ENCODE measurements at regions not wholly inside any gene's neighbourhood (a gene's known extent, or its start where the extent isn't known, plus 50 kb on each side); places are given as distances from the start of the nearest gene placed in this dataset.
"Not testable (repeated sequence)": the region's sequence is repeated elsewhere in the genome, so short reads cannot be mapped to it uniquely, and the experiment has no call there.

GRCh38 chr1:56105397-56105796 is 474.0 kb downstream of the PLPP3 start:
- TF ChIP-seq TAF1 (IDR thresholded peaks at IDR 0.05; ENCODE audit: borderline replicate concordance, low read depth, low read length), result no peak
- TF ChIP-seq POLR2A (IDR thresholded peaks at IDR 0.05; ENCODE audit: low read depth, low read length), result no peak
- TF ChIP-seq POLR2AphosphoS5 (IDR thresholded peaks at IDR 0.05; ENCODE audit: low read depth, low read length), result no peak
- DNase-seq (ENCODE audit: insufficient read length) (no peak), FAIRE-seq (no peak)

GRCh38 chr1:56099766-56100265 is 479.5 kb downstream of the PLPP3 start:
- TF ChIP-seq POLR2AphosphoS5 (IDR thresholded peaks at IDR 0.05; ENCODE audit: low read depth, low read length), result no peak
- TF ChIP-seq TAF1 (IDR thresholded peaks at IDR 0.05; ENCODE audit: borderline replicate concordance, low read depth, low read length), result no peak
- TF ChIP-seq POLR2A (IDR thresholded peaks at IDR 0.05; ENCODE audit: low read depth, low read length), result no peak
- no peak for DNase-seq (ENCODE audit: insufficient read length)
- FAIRE-seq, result no peak

GRCh38 chr1:56098946-56099345 is 480.4 kb downstream of the PLPP3 start:
- no peak for TF ChIP-seq POLR2A (IDR thresholded peaks at IDR 0.05; ENCODE audit: low read depth, low read length)
- no peak for TF ChIP-seq POLR2AphosphoS5 (IDR thresholded peaks at IDR 0.05; ENCODE audit: low read depth, low read length)
- TF ChIP-seq TAF1 (IDR thresholded peaks at IDR 0.05; ENCODE audit: borderline replicate concordance, low read depth, low read length), result no peak
- DNase-seq (ENCODE audit: insufficient read length) (no peak), FAIRE-seq (no peak)

- no peak for TF ChIP-seq POLR2AphosphoS5 (IDR thresholded peaks at IDR 0.05; ENCODE audit: low read depth, low read length)
- no peak for TF ChIP-seq POLR2A (IDR thresholded peaks at IDR 0.05; ENCODE audit: low read depth, low read length)
- TF ChIP-seq TAF1 (IDR thresholded peaks at IDR 0.05; ENCODE audit: borderline replicate concordance, low read depth, low read length), result no peak
- FAIRE-seq (no peak), DNase-seq (ENCODE audit: insufficient read length) (no peak)
These were observed 481.6 kb downstream of the PLPP3 start for GRCh38 chr1:56097713-56098112.

GRCh38 chr1:56095696-56096665 is 483.4 kb downstream of the PLPP3 start:
- TF ChIP-seq POLR2A (IDR thresholded peaks at IDR 0.05; ENCODE audit: low read depth, low read length), result no peak
- TF ChIP-seq TAF1 (IDR thresholded peaks at IDR 0.05; ENCODE audit: borderline replicate concordance, low read depth, low read length), result no peak
- no peak for TF ChIP-seq POLR2AphosphoS5 (IDR thresholded peaks at IDR 0.05; ENCODE audit: low read depth, low read length)
- DNase-seq (ENCODE audit: insufficient read length) (no peak), FAIRE-seq (no peak)

- no peak for DNase-seq (ENCODE audit: insufficient read length)
- FAIRE-seq, result no peak
- TF ChIP-seq TAF1 (IDR thresholded peaks at IDR 0.05; ENCODE audit: borderline replicate concordance, low read depth, low read length) (no peak), POLR2A (IDR thresholded peaks at IDR 0.05; ENCODE audit: low read depth, low read length) (no peak), POLR2AphosphoS5 (IDR thresholded peaks at IDR 0.05; ENCODE audit: low read depth, low read length) (no peak)
These were observed 485.2 kb downstream of the PLPP3 start for GRCh38 chr1:56094168-56094567.

- DNase-seq (ENCODE audit: insufficient read length), result no peak
- FAIRE-seq, result no peak
- TF ChIP-seq POLR2A (IDR thresholded peaks at IDR 0.05; ENCODE audit: low read depth, low read length), result no peak
These were observed 486.4 kb downstream of the PLPP3 start for GRCh38 chr1:56092684-56093570.

- FAIRE-seq; DNase-seq (ENCODE audit: insufficient read length): not testable (repeated sequence)
These were observed 489.5 kb downstream of the PLPP3 start for GRCh38 chr1:56089826-56090225.

GRCh38 chr1:56084246-56084645 is 495.1 kb downstream of the PLPP3 start:
- TF ChIP-seq TAF1 (IDR thresholded peaks at IDR 0.05; ENCODE audit: borderline replicate concordance, low read depth, low read length) (no peak), POLR2A (IDR thresholded peaks at IDR 0.05; ENCODE audit: low read depth, low read length) (no peak), POLR2AphosphoS5 (IDR thresholded peaks at IDR 0.05; ENCODE audit: low read depth, low read length) (no peak)
- FAIRE-seq (no peak), DNase-seq (ENCODE audit: insufficient read length) (no peak)

GRCh38 chr1:56081736-56082135 is 497.6 kb downstream of the PLPP3 start:
- no peak for FAIRE-seq
- TF ChIP-seq POLR2AphosphoS5 (IDR thresholded peaks at IDR 0.05; ENCODE audit: low read depth, low read length), result no peak
- no peak for TF ChIP-seq TAF1 (IDR thresholded peaks at IDR 0.05; ENCODE audit: borderline replicate concordance, low read depth, low read length)
- no peak for TF ChIP-seq POLR2A (IDR thresholded peaks at IDR 0.05; ENCODE audit: low read depth, low read length)

GRCh38 chr1:56081173-56081572 is 498.2 kb downstream of the PLPP3 start:
- FAIRE-seq, result no peak
- no peak for DNase-seq (ENCODE audit: insufficient read length)

More at GRCh38 chr1:56081736-56082135, 497.6 kb downstream of the PLPP3 start:
- no peak for DNase-seq (ENCODE audit: insufficient read length)

More at GRCh38 chr1:56081173-56081572, 498.2 kb downstream of the PLPP3 start:
- no peak for TF ChIP-seq TAF1 (IDR thresholded peaks at IDR 0.05; ENCODE audit: borderline replicate concordance, low read depth, low read length)
- TF ChIP-seq POLR2A (IDR thresholded peaks at IDR 0.05; ENCODE audit: low read depth, low read length), result no peak
- no peak for TF ChIP-seq POLR2AphosphoS5 (IDR thresholded peaks at IDR 0.05; ENCODE audit: low read depth, low read length)
